ENCODE measurements at regions not wholly inside any gene's neighbourhood (a gene's known extent, or its start where the extent isn't known, plus 50 kb on each side); places are given as distances from the start of the nearest gene placed in this dataset.

- no peak for TF ChIP-seq CTCF (IDR thresholded peaks at IDR 0.05; ENCODE audit: insufficient read depth, low read length, poor library complexity, severe bottlenecking)
- no peak overlapping the region for H3K4me3 ChIP-seq (replicated peaks; ENCODE audit: low read depth, low read length)
- no peak for DNase-seq (ENCODE audit: extremely low read depth, insufficient read length)
- H3K27me3 ChIP-seq (replicated peaks; ENCODE audit: control insufficient read depth, insufficient read depth, low read length): no peaks in the 10 kb centered on the region
- no peaks in the 10 kb centered on the region for H3K36me3 ChIP-seq (ENCODE audit: control insufficient read depth, insufficient read depth, low read length)
Observed at GRCh38 chr18:39481281-39481680, 1915.7 kb upstream of the CELF4 start.

GRCh38 chr18:39480494-39481195, 1915.0 kb upstream of the CELF4 start:
- Histone ChIP-seq H3K4me3 (replicated peaks; ENCODE audit: low read depth, low read length) (no peak overlapping the region), H3K36me3 (ENCODE audit: control insufficient read depth, insufficient read depth, low read length) (no peaks in the 10 kb centered on the region), H3K27me3 (replicated peaks; ENCODE audit: control insufficient read depth, insufficient read depth, low read length) (no peaks in the 10 kb centered on the region)
- TF ChIP-seq CTCF (IDR thresholded peaks at IDR 0.05; ENCODE audit: insufficient read depth, low read length, poor library complexity, severe bottlenecking): no peak
- no peak for DNase-seq (ENCODE audit: extremely low read depth, insufficient read length)

- H3K27me3 ChIP-seq (replicated peaks; ENCODE audit: control insufficient read depth, insufficient read depth, low read length): no peaks in the 10 kb centered on the region
- H3K36me3 ChIP-seq (ENCODE audit: control insufficient read depth, insufficient read depth, low read length): no peaks in the 10 kb centered on the region
- no peak overlapping the region for H3K4me3 ChIP-seq (replicated peaks; ENCODE audit: low read depth, low read length)
- no peak for DNase-seq (ENCODE audit: extremely low read depth, insufficient read length)
- no peak for TF ChIP-seq CTCF (IDR thresholded peaks at IDR 0.05; ENCODE audit: insufficient read depth, low read length, poor library complexity, severe bottlenecking)
Observed at GRCh38 chr18:39464006-39464405, 1898.4 kb upstream of the CELF4 start.

GRCh38 chr18:39462436-39462835, 1896.8 kb upstream of the CELF4 start:
- DNase-seq (ENCODE audit: extremely low read depth, insufficient read length): no peak
- TF ChIP-seq CTCF (IDR thresholded peaks at IDR 0.05; ENCODE audit: insufficient read depth, low read length, poor library complexity, severe bottlenecking): no peak
- no peak overlapping the region for H3K4me3 ChIP-seq (replicated peaks; ENCODE audit: low read depth, low read length)

GRCh38 chr18:39460136-39460535, 1894.5 kb upstream of the CELF4 start:
- no peak for TF ChIP-seq CTCF (IDR thresholded peaks at IDR 0.05; ENCODE audit: insufficient read depth, low read length, poor library complexity, severe bottlenecking)
- DNase-seq (ENCODE audit: extremely low read depth, insufficient read length): no peak
- H3K27me3 ChIP-seq (replicated peaks; ENCODE audit: control insufficient read depth, insufficient read depth, low read length): no peaks in the 10 kb centered on the region
- H3K4me3 ChIP-seq (replicated peaks; ENCODE audit: low read depth, low read length): no peak overlapping the region
- no peaks in the 10 kb centered on the region for H3K36me3 ChIP-seq (ENCODE audit: control insufficient read depth, insufficient read depth, low read length)

More at GRCh38 chr18:39462436-39462835, 1896.8 kb upstream of the CELF4 start:
- Histone ChIP-seq H3K27me3 (replicated peaks; ENCODE audit: control insufficient read depth, insufficient read depth, low read length) (no peaks in the 10 kb centered on the region), H3K36me3 (ENCODE audit: control insufficient read depth, insufficient read depth, low read length) (no peaks in the 10 kb centered on the region)

- TF ChIP-seq CTCF (IDR thresholded peaks at IDR 0.05; ENCODE audit: insufficient read depth, low read length, poor library complexity, severe bottlenecking): no peak
- no peaks in the 10 kb centered on the region for H3K27me3 ChIP-seq (replicated peaks; ENCODE audit: control insufficient read depth, insufficient read depth, low read length)
- H3K36me3 ChIP-seq (ENCODE audit: control insufficient read depth, insufficient read depth, low read length): no peaks in the 10 kb centered on the region
- DNase-seq (ENCODE audit: extremely low read depth, insufficient read length): no peak
- no peak overlapping the region for H3K4me3 ChIP-seq (replicated peaks; ENCODE audit: low read depth, low read length)
Observed at GRCh38 chr18:39455285-39455684, 1889.7 kb upstream of the CELF4 start.

All from GM06990 (cell line).